HG03342 (cell line): ENCODE measurements at regions not wholly inside any gene's neighbourhood (a gene's known extent, or its start where the extent isn't known, plus 50 kb on each side); places are given as distances from the start of the nearest gene placed in this dataset.
"Not testable (repeated sequence)": the region's sequence is repeated elsewhere in the genome, so short reads cannot be mapped to it uniquely, and the experiment has no call there.

Experiments used
- ATAC-seq: cut with Tn5 transposase; IDR thresholded peaks from one replicate; pipeline ENCODE4 v1.9.1; 2021; ENCODE audit warnings: mild to moderate bottlenecking, moderate library complexity; ENCODE audit not compliant: unreplicated experiment

DNA sequence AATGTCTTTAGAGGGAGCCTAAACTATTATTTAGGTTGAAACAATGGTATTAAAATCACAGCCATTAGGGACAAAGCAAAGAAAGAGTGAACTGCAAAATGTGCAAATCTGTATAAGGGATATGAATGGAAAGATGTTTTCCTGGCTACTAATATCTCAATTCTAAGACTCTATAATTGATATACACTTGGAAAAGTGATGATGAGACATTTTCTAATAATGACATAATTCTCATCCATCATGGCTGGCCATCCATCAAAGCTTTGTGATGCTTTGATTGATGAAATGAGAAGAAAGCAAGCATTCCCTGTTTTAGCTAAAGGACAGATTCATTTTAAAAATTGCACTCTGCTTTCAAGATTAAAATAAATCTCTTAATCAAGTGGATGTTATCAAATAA is 965.5 kb upstream of the IGFBP7 start:
- no peak for ATAC-seq

DNA sequence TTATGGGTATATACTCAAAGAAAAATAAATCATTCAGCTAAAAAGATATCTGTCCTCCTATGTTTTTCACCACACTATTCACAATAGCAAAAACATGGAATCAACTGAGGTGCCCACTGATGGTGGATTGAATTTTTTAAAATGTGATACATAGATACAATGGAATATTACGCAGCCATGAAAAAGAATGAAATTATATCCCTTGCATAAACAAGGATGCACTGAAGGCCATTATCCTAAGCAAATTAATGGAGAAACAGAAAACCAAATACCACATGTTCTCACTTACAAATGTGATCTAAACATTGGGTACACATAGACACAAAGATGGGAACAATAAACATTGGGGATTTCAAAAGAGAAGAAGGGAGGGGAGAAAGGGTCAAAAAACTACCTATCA is 964.2 kb upstream of the IGFBP7 start:
- ATAC-seq: no peak

DNA sequence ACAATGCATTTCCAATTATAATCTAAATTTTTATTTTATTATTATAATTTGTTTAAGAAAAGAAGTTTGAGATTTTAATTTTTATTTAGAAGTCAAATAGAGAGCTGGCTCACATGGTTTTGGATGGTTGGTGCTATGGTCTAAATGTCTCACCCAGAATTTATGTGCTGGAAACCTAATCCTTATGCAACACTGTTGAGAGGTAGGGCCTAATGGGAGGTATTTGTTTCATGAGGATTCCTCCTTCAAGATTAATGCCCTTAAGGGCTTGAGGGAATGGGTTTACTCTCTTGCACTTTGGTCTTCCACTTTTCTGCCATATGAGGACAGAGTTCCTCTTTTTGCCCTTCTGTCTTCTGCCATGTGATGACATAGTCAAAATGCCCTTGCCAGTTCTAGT is 960.5 kb upstream of the IGFBP7 start:
- ATAC-seq: no peak

DNA sequence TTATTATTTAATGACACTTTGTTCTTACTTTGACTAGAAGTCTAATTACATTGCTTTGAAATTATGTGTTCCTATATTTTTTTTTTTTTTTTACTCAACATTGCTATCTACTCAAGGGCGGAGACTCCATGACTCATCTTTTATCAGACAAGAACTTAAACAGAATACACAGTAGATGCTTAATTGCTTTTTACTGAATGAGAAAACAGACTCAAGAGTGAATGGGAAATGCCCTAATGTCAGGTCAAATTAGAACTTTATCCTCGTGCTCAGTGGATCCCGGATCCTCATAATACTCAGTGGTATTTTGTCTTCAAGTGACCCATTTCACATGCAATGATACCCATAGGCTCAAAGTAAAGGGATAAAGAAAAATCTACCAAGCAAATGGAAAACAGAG is 954.5 kb upstream of the IGFBP7 start:
- no peak for ATAC-seq

DNA sequence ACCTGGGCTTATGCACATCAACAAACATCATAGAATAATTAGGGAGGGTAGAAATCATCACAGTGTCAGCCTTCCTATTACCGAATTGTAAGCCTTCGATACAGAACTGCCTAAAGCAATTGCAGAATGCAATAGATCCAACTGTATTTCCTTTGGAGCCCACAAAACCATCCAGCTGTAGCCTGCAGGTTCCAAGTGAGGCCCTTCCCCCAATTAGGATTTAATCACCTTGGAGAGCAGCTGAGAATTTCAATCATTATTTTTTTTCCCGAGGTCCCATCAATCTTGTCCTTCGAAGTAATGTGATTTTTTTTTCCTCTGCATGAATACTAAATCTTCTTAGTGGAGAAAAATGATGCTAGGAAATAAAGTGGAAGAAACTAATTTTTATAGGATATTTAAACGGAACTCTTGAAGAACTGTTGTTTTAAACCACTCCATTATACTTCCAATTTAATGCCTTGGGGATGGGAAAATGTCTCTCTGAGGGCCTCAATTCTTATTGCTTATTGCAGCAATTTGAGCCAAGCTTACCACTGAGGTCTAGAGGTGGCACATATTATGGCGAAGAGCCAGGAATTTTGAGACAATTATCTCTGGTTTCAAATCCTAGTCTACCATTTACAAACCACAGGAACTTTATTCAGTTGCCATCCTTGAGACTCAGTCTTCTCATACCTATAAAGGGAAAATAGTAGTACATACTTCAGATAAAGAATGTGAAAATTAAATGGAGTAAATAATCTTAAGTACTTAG is 953.4 kb upstream of the IGFBP7 start:
- ATAC-seq: no peak

DNA sequence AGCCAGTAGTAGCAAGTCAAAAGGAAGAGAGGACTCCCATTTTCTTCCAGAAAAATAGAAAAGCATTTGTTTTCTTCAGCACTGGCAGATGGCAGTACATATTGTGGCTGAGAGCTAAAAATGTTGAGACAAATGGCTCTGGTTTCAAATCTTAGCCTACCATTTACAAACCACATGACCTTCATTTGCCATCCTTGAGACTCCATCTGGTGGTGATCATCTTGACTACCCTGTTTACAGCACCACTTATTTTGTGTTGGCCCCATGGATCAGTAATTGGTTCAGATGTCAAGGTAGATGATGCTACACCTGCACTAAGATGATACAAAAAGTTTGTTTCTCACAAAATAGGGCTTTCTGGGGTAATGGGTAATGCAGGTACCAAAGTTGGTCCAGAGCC is 951.8 kb upstream of the IGFBP7 start:
- ATAC-seq: no peak

DNA sequence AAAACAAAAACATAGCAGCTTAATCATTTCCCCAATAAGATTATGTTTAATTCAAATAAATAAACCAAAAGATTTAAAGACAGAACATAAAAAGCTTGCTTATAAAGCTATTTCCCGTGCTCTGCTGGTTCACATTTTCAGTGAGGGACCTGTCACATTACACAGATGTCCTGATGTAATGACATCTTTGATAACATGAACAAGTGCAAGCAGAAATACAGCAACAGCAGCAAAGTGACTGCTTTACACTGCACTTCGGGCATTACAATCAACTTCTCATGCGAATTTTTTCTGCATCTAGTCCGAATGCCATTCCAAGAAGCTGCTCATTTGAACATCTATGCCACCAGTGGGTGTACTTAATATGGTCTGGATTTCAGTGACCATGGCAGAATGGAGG is 940.3 kb upstream of the IGFBP7 start:
- ATAC-seq: no peak

DNA sequence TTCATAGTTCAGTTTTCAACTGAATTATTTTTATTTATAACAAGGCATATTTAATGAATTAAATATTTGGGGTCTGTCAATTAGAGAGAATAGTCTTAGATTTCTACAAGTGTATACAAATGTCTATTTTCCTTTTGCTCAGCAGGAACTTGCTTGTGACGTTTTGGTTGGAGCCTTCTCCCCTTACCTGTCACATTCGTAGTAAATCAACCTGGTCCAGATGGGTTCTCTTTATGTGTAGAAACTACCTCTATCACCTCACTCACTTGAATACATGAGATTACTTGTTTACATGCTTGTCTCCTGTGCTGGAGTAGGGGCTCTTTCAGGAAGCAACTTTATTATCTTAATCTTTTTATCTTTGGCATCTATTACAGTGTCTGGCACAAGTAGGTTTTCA is 938.3 kb upstream of the IGFBP7 start:
- no peak for ATAC-seq

DNA sequence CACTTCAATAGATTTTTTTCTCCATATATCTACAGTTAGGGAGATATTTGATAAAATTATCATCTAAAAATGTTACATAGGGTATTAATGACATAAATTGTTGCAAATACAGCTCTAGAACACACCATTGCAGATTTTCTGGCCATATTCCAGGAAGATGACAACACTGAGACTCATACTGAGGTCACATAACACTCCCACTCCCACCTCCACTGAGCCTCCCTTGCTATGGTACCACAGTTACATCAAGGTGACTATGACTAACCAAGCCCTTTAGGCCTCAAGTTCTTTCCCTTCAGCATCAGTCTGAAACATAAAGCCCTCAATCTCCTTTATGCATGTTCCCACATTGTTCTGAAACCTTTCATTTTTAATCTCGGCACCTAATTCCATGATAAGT is 932.0 kb upstream of the IGFBP7 start:
- no peak for ATAC-seq

DNA sequence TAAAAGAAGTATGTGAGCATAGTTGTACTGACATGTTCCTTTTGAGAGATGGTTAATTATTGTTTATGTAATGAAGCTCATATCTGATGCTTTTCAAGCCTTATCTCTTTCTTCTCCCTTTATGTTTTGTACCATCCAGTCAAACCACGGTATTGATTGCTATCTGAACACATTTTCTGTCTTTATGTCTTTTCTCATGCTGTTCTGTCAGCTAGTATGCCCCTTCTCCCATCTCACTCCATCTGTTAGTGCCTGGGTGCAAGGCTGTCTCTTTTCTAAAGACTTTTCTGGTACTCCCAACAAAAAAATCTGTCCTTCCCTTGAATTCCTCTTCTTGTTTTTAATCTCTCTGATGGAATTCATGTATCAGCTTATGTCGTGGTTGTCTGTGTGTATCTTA is 883.8 kb upstream of the IGFBP7 start:
- ATAC-seq: no peak

DNA sequence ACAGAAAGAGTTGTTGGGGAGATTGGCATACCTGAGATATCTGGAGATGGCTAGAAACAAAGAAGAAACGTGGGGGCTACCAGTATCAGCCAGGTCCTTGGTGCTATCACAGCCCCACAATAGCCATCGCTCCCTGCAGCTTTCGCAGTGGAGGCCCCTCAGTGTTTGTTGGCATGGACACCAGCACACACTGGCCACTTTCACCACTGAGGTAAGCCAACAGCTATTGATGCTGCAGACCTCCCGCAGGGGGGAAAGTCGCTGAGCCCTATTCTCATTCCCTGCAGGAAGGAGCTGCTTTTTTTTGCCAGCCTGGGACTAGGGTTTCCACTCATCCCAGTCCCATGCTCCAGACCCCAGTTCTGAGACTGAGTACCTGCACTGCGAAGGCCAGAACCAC is 879.2 kb upstream of the IGFBP7 start:
- no peak for ATAC-seq

DNA sequence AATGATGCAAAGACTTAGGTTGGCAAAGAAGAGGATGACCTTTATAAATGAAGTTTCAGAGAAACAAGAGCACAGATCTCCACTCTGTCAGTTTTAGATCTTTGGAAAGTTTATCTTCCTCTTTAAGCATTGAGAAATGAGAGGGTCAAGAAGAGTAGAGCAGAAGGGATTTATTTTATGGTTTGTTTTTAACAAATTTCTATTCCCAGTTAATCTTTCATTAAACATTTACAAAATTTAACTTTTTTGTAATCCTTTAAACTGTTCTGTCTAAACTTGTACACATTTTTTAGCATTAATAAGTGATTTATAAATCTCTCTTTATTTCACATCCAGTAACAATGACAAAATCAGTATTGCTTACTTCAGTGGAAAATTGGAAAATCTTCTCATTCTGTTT is 875.0 kb upstream of the IGFBP7 start:
- ATAC-seq: no peak

DNA sequence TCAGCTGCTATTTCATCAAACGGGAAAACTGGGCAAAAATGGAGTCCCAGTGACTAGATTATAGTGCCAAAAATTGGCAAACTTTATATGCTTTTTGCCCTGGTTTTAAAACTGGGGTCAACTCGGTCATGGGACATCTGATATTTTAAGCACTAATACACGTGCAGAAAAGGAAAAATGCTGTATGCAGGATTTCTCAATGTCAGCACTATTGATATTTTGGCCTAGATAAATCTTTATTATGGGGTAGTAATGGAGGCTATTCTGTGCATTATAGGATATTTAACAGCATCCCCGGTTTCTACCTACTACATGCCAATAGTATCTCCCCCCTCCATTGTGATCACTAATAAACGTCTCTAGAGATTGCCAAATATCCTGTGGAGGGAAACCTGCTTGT is 870.9 kb upstream of the IGFBP7 start:
- no peak for ATAC-seq

DNA sequence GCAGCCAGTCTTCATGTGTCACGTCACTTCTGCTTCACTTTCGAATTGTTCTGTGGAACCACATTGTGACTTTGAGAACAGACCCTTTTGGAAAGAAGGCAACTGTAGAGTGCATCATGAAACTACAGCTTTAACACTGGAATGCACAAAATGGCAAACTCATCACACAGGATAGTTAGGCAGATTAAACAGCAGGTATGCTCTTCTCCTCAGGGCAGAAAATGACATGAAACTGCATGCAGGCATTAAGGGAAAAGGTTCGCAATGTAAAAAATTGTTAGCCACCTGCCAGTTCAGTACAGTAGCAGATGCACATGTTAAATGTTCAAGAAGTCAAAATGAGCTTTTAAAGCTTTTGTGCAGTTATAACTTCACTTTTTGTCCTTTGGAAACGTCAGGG is 864.6 kb upstream of the IGFBP7 start:
- ATAC-seq: no peak

DNA sequence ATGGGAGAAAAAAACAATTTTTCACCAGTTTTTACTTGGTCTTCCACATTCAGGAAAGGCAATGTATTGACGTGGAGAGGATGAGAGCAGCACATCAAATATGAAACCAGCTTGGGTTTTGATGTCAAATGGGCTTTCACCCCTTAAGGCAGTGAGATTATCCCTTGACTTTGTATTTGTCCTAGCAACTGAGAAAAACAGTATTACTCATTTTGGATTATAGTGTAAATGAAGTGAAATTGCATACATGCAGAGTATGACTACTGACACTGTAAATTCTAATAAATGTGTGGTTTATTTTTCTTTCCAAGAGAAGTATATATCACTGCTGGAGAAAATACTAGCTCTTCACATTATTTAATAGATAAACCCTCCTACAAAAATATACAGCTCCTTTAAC is 863.6 kb upstream of the IGFBP7 start:
- no peak for ATAC-seq

DNA sequence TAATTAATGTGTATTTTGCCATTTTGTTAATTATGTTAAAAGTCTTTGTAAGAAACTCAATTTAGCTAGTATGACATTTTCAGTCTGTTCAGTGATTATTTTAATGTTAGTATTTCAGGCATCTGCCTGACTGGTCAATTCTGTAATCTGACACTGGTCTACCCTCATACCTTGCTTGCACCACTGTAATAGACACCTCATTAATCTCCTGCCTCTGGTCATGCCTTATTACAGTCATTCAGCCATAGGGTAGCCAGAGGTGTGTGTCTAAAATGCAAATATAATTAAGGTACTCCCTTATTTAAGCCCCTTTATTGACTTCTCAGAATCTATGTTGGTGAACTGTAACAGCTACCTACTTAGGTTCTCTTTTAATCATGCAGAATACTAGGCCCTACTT is 861.1 kb upstream of the IGFBP7 start:
- ATAC-seq: no peak

DNA sequence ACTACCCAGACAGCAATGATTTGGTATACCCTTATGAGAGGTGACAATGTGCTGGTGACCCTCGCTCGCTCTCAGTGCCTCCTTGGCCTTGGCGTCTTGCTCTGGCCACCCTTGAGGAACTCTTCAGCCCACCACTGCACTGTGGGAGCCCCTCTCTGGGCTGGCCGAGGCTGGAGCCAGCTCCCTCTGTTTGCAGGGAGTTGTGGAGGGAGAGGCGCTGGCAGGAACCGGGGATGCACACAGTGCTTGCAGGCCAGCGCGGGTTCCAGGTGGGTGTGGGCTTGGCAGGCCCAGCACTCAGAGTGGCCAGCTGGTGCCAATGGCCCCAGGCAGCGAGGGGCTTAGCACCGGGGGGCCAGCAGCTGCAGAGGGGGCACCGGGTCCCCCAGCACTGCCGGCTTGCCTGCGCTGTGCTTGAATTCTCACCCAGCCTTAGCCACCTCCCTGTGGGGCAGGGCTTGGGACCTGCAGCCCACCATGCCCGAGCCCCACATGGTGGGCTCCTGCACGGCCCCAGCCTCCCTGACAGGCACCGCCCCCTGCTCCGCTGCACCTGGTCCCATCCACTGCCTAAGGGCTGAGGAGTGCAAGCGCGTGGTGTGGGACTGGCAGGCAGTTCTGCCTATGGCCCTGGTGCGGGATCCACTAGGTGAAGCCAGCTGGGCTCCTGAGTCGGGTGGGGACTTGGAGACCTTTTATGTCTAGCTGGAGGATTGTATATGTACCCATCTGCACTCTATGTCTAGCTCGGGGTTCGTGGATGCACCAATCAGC is 857.0 kb upstream of the IGFBP7 start:
- ATAC-seq: no peak

DNA sequence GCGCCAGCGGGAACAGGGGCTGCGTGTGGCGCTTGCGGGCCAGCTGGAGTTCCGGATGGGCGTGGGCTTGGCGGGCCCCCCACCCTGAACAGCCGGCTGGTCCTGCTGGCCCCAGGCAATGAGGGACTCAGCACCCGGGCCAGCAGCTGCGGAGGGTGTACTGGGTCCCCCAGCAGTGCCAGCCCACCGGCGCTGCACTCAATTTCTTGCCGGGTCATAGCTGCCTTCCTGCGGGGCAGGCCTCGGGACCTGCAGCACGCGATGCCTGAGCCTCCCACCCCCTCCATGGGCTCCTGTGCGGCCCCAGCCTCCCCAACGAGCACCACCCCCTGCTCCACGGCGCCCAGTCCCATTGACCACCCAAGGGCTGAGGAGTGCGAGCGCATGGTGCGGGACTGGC is 855.2 kb upstream of the IGFBP7 start:
- ATAC-seq: not testable (repeated sequence)

DNA sequence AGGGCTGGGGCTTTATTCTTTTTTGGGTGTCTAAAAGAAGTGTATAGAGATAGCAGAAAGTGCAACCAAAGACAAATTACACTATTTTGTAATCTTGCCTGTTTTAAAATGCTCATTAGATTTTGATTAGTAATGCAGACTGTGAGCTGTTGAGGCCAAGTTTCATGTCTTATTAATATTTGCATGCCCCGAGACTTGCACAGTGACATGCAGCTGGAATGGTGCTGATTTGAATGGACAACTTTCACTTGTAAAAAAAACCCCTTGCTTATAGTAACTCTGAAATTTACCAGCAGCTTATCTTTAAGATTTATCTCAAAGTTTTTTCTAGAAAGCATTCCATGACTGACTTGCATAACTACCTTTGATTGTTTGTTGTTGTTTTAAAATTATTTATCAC is 835.1 kb upstream of the IGFBP7 start:
- no peak for ATAC-seq

DNA sequence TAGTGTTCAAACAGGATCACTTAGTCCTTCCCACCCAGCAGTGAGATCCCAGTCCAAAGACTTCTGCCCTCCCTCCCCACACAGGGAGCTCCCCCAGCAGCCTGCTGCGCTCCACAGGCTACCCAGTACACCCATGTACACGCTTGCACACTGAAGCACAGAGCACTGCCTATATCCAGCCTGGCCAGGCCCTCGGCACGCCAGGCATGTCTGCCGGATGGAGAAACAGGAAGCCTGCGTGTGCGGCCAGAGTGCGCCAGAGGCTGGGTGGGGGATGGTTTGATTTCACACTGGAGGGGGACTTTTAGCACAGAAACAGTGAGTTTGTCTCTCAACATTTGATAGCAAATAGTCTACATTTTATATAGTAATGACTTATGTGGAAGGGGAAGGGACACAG is 833.5 kb upstream of the IGFBP7 start:
- no peak for ATAC-seq

DNA sequence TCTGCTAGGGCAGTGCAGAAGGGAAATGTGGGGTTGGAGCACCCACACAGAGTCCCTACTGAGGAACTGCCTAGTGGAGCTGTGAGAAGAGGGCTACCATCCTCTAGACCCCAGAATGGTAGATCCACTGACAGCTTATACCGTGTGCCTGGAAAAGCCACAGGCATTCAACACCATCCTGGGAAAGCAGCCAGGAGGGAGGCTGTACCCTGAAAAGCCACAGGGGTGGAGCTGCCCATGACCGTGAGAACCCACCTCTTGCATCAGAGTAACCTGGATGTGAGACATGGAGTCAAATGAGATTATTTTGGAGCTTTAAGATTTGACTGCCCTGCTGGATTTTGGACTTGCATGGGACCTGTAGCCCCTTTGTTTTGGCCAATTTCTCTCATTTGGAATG is 827.1 kb upstream of the IGFBP7 start:
- not testable (repeated sequence) for ATAC-seq

DNA sequence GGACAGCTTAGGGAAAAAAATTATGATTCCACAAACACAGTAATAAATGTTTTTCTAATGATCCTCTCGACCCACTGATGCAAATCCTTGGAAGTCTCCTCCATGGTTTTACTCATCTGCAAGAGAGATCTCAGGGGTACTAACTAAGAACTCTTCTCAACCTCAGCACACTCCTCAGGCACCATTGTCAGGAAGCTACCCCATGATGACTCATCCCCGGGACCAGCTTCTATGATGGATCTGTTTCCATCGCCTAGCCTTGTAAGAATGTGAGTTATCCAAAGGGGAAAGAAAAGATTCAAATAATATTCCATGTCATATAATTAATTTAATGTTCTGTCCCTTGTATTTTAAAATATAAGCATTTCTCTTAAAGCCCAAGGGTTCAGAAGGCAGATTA is 816.1 kb upstream of the IGFBP7 start:
- ATAC-seq: no peak

DNA sequence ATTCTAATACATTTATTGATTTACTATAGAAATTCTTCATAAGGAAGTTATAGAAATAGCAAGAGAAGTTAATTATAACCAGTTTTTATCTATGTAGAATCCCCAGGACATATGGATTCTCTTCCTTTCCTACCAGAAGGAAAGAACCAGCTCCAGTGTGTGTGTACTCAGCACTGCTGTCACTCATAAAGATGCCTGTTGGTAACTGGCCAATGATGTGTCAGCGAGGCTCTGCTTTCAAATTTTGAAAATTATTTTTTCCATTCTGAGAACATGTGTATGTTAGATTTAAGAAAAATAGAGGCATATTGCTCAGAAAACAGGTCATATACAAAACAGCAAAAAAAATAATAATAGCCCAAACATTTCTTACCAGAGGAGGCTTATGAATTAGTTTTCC is 814.8 kb upstream of the IGFBP7 start:
- ATAC-seq: no peak
